Bronchial epithelial cell (primary cell): ENCODE measurements at regions not wholly inside any gene's neighbourhood (a gene's known extent, or its start where the extent isn't known, plus 50 kb on each side); places are given as distances from the start of the nearest gene placed in this dataset.

ENCODE experiments used
- DNase-seq: peaks from one replicate; pipeline ENCODE4 v3.0.0-alpha.2; 2010; ENCODE audit warnings: low read depth
- FAIRE-seq: peaks from 2 replicates; lab custom pipeline; 2011; peaks lifted over from hg19 to GRCh38; lab: Jason Lieb, UNC
- H3K27me3 ChIP-seq: 2 replicates; pipeline ENCODE4 v1.5.1; 2011; ENCODE audit warnings: low read length; ENCODE audit not compliant: control insufficient read depth, insufficient read depth
- H3K36me3 ChIP-seq: 2 replicates; pipeline ENCODE4 v1.5.1; 2011; ENCODE audit warnings: low read length; ENCODE audit not compliant: control insufficient read depth, insufficient read depth
- H3K4me3 ChIP-seq: 2 replicates; pipeline ENCODE4 v1.5.1; 2011; ENCODE audit warnings: mild to moderate bottlenecking, low read depth, low read length, control low read depth
- TF ChIP-seq, protein P1 (sequence below): IDR thresholded peaks from 2 replicates; pipeline ENCODE4 v1.5.1; 2011; ENCODE audit warnings: mild to moderate bottlenecking, moderate library complexity, low read length, control low read depth, inconsistent platforms; ENCODE audit not compliant: insufficient read depth, severe bottlenecking

DNA sequence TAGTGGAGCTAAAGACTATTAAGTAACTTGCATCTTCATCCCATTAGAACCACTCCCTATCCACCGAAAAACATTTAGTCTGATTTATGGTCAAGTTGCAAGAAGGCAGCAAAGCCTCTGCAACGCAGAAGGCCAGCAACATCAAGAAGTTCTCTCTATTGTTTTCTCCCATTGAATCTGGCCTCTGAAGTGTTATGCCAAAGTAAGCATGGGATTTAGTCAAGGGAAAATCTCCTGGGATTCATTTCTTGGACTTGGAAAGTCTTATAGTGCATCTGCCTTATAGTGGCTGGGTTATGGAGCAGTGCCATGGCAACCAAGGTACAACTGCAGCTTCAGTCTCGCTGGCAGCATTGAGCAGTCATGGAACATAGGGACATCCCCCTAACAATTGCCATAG is 87.7 kb upstream of the KRR1 start:
- DNase-seq = no peak
- Histone ChIP-seq H3K27me3 (no peaks in the 10 kb centered on the region), H3K36me3 (no peaks in the 10 kb centered on the region), H3K4me3 (no peak overlapping the region)
- no peak for FAIRE-seq
- TF ChIP-seq, protein P1, sequence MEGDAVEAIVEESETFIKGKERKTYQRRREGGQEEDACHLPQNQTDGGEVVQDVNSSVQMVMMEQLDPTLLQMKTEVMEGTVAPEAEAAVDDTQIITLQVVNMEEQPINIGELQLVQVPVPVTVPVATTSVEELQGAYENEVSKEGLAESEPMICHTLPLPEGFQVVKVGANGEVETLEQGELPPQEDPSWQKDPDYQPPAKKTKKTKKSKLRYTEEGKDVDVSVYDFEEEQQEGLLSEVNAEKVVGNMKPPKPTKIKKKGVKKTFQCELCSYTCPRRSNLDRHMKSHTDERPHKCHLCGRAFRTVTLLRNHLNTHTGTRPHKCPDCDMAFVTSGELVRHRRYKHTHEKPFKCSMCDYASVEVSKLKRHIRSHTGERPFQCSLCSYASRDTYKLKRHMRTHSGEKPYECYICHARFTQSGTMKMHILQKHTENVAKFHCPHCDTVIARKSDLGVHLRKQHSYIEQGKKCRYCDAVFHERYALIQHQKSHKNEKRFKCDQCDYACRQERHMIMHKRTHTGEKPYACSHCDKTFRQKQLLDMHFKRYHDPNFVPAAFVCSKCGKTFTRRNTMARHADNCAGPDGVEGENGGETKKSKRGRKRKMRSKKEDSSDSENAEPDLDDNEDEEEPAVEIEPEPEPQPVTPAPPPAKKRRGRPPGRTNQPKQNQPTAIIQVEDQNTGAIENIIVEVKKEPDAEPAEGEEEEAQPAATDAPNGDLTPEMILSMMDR = no peak

DNA sequence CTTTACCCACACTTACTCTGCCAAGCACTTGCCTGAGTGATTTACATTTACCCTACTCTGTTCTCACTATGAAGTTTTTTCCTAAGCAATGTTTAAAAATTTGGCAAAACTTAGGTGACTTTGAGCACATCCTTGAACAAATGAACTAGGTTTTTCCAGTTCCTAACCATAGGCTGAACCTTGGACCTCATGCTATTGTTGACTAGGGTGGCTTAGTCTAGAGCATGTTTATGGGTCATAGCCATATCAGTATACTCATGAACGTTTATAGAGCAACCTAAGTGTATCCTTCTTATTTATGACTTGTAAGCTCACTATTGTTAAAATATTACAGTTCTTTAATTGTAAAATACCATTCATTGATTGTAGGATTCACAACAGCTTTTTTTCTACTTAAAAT is 85.0 kb upstream of the KRR1 start:
- Histone ChIP-seq H3K27me3 (no peaks in the 10 kb centered on the region), H3K4me3 (no peak overlapping the region), H3K36me3 (no peaks in the 10 kb centered on the region)
- FAIRE-seq (no peak), DNase-seq (no peak)
- TF ChIP-seq, protein P1 = no peak

DNA sequence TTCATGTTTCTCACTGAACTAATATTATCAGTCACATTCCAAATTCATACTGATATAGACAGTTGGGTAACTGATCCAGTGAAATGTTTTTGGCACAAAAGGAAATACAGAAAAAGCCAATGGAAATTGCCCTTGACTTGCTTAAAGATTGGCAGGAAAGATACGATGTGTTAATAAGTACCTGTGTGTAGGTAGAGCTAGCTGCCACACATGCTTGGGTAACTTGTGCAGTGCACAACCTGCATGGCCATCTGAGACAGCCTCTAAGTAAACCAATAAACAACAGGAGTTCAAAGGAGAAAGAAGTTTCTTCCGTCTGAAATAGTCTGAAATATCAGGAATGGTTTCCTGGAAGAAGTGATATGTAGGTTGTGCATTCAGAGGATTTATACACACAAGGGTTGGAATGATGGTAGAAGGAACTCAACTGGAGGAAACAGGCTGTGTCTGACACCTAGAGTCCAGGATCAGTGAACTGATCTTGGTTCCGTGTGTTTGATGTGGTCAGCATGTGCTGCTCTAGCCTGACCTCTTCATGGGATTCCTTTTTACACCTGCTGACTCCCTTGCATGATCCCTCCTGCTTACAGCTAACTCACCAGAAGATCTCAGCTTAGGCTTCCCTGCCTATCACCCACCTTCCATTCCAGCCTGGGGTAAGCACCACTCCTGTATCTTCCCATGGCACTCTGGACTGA is 81.4 kb upstream of the KRR1 start:
- FAIRE-seq = no peak
- TF ChIP-seq, protein P1 = no peak
- H3K27me3 ChIP-seq = no peaks in the 10 kb centered on the region
- no peak overlapping the region for H3K4me3 ChIP-seq
- no peak for DNase-seq
- H3K36me3 ChIP-seq = no peaks in the 10 kb centered on the region

DNA sequence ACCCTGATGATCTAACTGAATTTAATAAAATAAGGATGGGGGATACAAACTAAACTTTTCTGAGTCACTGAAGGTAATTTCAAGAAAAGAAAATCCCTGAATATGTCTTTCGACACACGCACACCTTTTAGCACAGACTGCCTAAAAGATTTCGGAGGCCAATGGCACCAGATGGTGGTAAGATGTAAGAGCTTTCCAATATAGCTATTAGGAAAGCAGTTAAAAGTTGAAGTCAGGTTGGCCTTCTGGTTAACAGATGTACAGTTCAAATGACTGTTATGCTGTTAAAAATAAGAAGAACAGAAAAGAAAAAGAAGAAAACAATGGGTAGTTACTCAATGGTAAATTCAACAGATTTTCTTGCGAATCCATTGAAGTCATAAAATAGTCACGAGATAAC is 80.7 kb upstream of the KRR1 start:
- Histone ChIP-seq H3K4me3 (no peak overlapping the region), H3K27me3 (no peaks in the 10 kb centered on the region), H3K36me3 (no peaks in the 10 kb centered on the region)
- TF ChIP-seq, protein P1 = no peak
- DNase-seq = no peak
- FAIRE-seq = no peak

DNA sequence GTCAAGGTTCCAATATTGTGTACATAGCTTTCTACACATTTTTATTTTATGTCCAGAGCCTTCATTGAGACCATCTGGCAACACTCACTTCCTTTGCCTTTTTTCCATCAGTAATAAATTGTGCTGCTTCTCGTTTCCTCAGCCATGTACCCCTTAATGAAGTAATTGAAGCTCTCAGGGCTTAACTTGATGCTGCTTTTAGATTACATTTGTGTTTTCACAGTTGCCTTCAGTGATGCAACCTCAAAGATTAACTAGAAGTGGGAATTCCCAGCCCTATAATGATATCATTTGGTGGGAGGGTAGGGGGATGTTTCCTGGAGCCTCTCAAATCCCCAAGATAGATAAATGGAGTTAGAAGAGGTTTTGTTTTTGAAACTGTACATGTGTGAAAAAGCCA is 80.2 kb upstream of the KRR1 start:
- no peak for FAIRE-seq
- no peaks in the 10 kb centered on the region for H3K27me3 ChIP-seq
- TF ChIP-seq, protein P1 = no peak
- DNase-seq = no peak
- no peaks in the 10 kb centered on the region for H3K36me3 ChIP-seq
- no peak overlapping the region for H3K4me3 ChIP-seq

DNA sequence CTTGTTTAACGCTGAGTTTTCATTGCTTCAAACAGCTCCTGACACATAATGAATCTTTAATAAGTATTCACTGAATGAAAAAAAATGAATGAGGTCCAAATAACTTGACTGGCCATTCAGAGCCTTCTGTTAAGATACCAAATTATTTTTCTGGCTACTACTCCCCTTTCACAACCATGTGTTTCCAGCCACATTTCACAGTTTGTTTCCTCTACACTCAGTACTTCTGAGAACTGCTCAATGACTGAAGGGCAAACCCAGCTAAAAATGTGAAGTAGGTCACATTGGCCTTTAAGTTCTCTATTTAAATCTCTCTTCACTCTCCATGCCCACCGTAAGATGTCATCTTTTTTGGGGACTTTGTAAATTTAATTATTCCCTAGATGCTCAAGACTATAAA is 78.4 kb upstream of the KRR1 start:
- Histone ChIP-seq H3K36me3 (no peaks in the 10 kb centered on the region), H3K27me3 (no peaks in the 10 kb centered on the region), H3K4me3 (no peak overlapping the region)
- TF ChIP-seq, protein P1 = no peak
- DNase-seq = no peak
- no peak for FAIRE-seq
